ENCODE measurements at regions not wholly inside any gene's neighbourhood (a gene's known extent, or its start where the extent isn't known, plus 50 kb on each side); places are given as distances from the start of the nearest gene placed in this dataset.
"Not testable (repeated sequence)": the region's sequence is repeated elsewhere in the genome, so short reads cannot be mapped to it uniquely, and the experiment has no call there.

DNA sequence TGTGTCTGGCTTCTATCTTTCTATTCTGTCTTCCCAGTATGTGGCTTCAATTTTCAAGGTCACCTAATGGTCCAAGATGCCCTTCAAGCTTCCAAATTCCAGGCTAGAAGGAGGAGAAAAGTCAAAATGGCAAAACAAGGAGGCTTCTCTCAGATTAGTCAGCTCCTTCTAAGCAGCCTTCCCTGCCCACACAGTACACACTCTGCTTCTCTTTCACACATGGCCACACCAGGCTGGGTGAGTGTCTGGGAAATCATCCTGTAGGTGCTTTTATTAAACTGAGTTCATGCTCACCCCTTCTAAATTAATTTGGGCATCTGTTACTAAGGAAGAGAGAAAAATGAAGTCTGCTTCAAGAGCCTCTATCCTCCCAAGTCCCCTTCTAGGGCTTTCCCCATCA is 277.2 kb upstream of the MGAT5 start:
- in situ Hi-C loops (cut with HindIII; ENCODE audit: low sequenced_read_pairs), result no loop called here
- DNase-seq (ENCODE audit: low spot score), result no peak

DNA sequence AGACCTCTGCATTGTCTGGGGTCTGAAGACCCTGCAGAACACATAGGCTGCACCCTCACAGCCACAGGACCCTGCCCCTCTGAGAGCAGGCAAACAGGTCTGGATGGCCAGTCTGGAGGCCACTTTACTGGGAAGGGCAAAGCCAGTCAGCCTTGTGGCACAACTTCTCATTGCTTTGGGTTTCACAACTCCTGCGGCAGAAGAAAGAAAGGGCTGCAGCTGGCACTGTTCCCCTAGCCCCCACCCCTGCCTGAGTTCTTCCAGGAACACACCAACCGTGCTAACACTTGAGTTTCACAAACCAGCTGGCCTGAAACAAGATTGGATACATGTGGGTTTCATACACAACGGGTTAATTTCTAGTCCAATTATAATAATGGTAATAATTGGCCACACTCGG is 276.5 kb upstream of the MGAT5 start:
- in situ Hi-C loops (cut with HindIII; ENCODE audit: low sequenced_read_pairs), result no loop called here
- DNase-seq (ENCODE audit: low spot score), result no peak

DNA sequence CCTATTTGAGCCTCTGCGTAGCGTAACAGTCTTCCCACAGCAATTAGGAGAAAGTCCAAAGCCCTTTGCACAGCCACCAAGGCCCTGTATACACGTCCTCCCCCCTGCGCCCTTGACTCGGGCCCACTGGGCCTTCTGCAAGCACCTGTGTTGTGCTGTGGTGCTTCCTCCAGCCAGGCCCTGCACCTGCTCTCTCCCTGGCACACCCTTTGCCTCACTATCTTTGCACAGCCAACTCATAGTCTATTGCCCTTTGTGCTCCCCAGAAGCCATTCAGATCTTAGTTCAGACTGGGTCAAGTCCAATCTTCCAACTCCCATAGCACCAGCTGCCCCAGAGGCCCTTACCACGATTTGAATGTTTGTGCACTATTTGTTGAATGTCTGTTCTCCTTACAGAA is 271.6 kb upstream of the MGAT5 start:
- DNase-seq (ENCODE audit: low spot score), result no peak
- in situ Hi-C loops (cut with HindIII; ENCODE audit: low sequenced_read_pairs), result no loop called here

DNA sequence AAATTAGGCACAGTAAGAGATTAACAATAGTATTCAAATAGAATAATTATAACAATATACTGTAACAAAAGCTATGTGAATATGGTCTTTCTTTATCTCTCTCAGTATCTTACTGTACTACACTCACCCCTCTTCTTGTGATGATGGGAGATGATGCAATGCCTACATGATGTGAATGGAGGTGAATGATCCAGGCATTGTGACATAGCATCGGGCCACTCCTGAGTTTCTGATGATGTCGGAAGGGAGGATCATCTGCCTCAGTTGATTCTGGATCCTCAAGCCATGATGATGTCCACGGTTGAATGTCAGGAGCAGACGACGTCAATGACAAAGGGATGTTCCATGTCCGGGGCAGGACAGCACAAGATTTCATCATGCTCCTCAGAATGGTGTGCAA is 268.3 kb upstream of the MGAT5 start:
- in situ Hi-C loops (cut with HindIII; ENCODE audit: low sequenced_read_pairs), result no loop called here
- no peak for DNase-seq (ENCODE audit: low spot score)

DNA sequence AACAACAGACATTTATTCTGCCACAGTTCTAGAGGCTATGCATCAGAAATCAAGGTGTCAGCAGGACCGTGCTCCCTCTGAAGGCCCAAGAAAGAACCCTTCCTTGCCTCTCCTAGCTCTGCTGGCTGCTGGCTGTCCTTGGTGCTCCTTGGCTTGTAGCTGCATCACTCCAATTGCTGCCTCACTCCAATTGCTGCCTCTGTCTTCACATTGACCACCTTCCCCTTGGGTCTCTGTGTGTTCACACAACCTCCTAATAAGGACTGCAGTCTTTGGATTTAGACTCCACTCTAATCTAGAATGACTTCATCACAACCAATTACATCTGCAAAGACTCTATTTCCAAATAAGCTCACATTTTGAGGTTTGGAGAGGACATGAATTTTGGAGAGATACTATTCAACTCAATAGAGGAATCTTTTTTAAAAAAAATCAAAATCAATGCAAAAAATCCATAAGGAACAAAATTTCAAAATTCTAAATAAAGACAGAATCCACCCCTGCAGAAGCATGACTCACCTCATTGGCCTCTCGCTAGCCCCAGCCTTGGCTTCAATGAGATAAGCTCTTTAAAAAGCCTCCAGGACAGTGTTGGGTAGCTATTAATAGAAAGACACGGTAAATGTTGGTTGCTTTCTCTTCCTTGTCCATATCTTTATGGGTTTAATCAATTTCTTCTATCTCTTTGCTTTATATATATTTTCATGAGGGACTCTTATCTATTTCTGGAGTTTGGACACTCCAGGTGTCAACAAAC is 267.6 kb upstream of the MGAT5 start:
- peak; percentile 14 for DNase-seq (ENCODE audit: low spot score)
- in situ Hi-C loops (cut with HindIII; ENCODE audit: low sequenced_read_pairs), result no loop called here

DNA sequence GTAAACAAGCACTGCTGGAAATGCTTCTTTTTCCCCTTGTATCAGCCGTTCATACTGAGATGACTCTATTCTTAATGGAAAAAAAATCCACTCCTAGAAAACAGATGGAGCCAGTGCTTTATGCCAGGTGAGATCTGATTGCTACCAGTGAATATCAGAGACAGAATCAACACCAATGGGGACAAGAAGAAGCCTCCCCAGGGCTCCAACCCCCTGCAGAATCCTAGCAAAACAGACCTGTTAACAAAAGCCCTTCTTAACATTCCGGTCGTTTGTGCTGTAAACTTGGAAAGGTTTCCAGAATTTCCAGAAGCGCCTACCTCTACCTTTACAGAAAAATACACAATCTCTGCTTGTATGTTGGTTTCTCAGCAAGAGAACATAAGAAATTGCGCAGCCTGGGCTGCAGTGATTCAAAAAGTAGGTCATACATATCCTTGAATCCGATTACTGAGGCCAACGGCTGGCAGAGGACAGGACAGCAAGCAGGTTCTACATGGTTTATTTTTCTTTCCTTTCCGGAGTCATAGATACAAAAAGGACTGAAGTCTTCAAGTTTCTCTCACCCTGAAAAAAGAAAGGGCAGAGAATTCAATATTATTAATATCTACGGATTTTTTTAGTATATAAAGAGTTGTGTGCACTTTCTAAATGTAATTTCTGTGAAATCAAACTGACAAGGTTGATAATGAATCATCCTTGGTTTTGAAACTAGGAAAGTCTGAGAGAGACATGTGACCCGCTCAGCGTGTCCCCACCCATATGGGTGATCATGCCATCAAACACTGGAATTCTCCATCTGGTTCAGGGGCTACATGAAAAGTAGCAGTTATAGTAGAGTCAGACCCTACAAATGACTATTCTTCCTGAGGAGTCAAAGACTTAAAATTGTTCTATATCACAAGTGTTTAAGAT is 266.7 kb upstream of the MGAT5 start:
- in situ Hi-C loops (cut with HindIII; ENCODE audit: low sequenced_read_pairs), result no loop called here
- peak; percentile 89 for DNase-seq (ENCODE audit: low spot score)

DNA sequence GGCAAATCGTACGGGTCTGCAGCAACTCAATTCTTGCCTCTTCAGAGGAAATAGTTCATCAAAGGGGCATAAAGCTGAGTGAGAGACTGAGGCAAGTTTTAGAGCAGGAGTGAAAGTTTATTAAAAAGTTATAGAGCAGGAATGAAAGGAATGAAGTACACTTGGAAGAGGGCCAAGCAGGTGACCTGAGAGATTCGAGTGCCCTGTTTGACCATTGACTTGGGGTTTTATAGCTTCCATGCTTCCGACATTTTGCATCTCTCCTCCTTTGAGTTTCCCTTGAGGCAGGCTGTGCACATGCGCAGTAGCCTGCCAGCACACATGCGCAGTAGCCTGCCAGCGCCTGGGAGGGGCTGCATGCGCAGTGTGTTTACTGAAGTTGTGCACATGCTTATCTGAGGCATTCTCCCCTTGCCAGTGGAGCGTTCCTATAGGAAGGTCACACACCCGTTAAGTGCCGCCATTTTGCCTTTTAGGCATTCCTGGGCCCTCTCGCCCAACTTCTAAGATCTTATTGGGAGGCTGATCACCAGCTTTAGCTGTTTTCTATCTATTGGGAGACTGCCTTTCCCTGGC is 265.5 kb upstream of the MGAT5 start:
- in situ Hi-C loops (cut with HindIII; ENCODE audit: low sequenced_read_pairs), result no loop called here
- no peak for DNase-seq (ENCODE audit: low spot score)

DNA sequence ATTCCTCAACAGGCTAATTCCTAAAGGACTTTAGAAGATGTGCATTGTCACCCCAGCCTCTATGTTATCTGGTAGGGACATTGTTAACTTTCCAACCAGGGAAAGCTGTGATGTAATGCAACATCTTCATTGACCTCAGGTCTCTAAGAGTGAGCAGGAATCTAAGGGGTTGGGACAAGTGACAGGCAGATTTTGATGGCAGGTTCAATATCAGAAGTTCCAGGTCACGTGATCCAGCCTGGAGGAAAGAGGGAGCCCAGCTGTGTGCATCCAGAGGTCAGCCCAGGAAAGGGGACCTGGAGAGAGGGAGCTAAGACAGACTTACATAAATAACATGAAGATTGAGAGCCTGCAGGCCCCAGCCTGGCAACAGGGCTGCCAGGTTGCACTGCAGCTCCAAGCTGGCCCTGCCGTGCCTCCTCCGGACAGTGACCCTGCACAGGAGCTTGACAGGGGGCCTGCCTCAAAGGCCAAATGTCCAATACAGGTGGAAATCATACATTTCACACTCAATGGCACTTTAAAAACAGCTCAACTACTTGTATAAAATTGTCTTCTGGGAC is 262.2 kb upstream of the MGAT5 start:
- in situ Hi-C loops (cut with HindIII; ENCODE audit: low sequenced_read_pairs), result no loop called here
- peak; percentile 29 for DNase-seq (ENCODE audit: low spot score)

DNA sequence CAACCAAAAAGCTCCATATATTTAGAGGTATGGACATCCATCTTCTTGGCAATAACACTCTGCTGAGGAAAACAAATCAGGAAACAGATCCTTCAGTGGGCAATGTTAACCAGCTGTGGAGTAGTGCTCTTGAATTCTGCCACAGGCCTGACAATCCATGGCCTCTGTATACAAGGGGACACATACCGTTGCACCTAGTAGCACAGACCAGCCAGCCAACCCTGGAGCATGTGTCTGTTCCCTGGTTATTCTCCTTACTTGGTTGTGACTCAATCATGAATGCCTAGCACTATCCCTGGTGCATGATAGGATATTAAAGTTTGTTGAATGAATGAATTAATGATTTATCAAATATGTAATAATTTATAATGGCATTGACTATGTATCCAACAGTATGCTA is 261.4 kb upstream of the MGAT5 start:
- in situ Hi-C loops (cut with HindIII; ENCODE audit: low sequenced_read_pairs), result no loop called here
- peak; percentile 18 for DNase-seq (ENCODE audit: low spot score)

DNA sequence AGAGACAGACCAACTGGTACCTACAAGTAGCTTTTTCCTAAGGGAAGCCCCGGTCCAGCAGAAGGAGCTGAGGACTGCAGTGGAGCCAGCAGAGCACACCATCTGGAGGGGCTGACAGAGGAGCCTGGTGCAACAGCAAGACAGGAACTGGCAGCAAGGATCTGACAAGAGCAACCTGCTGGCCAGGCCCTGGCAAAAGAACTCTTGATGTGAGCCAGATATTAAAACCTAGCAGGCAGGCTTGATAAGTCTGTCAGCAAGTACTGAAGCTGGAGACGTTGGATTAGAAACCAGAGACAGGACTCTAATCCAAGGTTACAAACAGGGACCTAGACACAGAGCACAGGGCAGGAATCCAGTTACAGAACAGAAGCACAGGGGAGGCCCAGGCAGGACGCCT is 260.7 kb upstream of the MGAT5 start:
- peak; percentile 99 for DNase-seq (ENCODE audit: low spot score)
- in situ Hi-C loops (cut with HindIII; ENCODE audit: low sequenced_read_pairs), result no loop called here

DNA sequence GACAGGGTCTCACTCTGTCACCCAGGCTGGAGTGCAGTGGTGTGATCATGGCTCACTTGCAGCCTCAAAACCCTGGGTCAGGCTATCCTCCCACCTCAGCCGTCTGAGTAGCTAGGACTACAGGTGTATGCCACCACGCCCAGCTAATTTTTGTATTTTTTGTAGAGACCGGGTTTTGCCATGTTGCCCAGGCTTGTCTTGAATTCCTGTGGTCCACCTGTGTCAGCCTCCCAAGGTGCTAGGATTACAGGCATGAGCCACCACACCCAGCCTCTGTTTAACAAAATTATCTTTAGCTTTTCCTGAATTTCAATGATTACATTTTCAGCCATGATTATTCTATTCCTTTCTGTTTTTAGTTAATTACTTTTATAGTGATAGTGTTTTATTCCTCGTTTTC is 255.1 kb upstream of the MGAT5 start:
- DNase-seq (ENCODE audit: low spot score); in situ Hi-C loops (cut with HindIII; ENCODE audit: low sequenced_read_pairs): not testable (repeated sequence)

DNA sequence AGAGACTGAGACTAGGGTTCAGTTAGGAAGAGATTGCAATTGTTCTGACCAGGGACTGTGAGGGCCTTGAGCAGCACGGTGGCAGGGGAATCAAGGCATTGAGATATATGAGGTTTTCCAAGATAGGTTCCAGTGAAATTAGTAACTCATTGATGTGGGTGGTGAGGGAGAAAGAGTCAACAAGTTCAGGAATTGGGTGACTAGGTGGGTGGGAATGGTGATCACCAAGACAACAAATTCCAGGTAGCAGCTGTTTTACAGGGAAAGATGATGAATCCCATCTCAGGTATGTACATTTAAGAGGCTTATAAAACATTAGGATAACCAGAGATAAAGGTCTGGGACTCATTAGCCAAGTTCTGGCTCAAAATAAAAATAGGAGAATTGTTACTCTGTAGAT is 251.5 kb upstream of the MGAT5 start:
- DNase-seq (ENCODE audit: low spot score), result no peak
- in situ Hi-C loops (cut with HindIII; ENCODE audit: low sequenced_read_pairs), result no loop called here

DNA sequence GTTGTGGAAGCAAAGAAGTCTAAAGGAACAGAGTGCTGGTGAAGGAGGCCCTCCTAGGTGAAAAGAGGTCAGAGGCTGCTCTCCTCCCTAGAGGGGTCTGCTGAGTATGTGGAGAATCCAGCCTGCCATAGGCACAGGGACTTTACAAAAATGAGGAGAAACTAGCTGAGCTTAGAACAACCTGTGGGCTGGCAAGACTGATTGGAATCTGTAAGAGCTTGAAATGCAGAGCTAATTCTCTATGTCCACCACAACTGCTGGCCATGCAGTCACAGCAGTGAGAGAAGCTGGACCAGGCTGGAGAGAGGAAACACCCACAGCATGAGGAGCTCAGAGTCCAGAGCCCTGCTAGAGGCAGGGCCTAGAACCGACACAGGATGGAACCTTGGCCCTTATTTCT is 251.0 kb upstream of the MGAT5 start:
- DNase-seq (ENCODE audit: low spot score), result no peak
- in situ Hi-C loops (cut with HindIII; ENCODE audit: low sequenced_read_pairs), result no loop called here

DNA sequence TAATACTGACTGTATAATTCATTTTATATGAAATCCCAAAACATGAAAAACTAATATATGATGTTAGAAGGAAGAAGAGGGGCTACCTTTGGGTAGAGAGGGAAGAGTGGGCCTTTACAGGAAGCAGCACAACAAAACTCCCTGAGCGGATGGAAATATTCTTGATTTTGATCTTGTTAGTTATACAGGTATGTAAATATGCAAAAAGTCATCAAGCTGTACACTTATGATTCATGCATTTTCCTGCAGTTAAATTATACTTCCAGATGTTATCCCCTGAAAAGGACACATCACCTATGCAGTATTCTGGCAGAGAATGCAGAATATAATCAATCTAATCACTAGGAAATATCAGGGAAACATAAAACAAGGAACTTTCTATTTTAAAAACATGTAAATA is 249.4 kb upstream of the MGAT5 start:
- in situ Hi-C loops (cut with HindIII; ENCODE audit: low sequenced_read_pairs), result no loop called here
- DNase-seq (ENCODE audit: low spot score), result no peak

DNA sequence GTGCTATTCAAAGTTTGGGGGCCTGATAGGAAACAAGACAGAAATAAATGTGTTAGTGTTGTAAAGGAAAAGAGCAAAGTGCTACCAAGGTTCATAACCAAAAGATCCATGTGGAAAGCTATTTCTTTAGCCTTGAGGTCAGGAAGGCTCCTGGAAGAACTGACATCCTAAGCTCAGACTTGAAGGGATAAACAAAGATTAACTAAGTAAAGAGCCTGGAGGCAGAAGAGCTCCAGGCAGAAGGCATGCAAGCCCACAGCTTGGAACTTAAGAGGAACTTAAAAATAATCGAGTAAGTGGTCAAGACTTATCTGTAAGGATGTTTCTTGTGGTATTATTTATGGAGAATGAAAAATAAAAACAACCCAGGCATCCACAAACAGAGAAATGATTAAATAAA is 245.0 kb upstream of the MGAT5 start:
- in situ Hi-C loops (cut with HindIII; ENCODE audit: low sequenced_read_pairs), result no loop called here
- DNase-seq (ENCODE audit: low spot score), result no peak

DNA sequence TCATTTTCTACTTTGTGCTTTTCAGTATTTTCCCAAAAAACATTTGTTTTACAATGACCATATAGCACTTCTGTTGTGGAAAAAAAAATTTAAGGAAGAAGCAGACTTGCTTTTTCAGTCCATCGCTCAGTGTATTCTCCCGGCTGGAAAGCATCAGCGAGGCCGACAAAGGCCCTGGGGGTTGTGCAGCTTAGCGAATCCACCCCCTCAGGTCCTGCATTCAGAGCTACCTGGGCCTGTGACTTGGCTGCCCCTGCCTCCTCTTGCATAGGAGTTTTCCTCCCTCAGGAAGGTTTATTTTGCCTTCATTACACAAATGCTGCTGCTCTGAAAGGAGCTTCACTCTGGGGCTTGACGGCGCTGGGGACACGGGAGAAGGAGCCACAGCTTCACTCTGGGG is 244.4 kb upstream of the MGAT5 start:
- in situ Hi-C loops (cut with HindIII; ENCODE audit: low sequenced_read_pairs), result no loop called here
- no peak for DNase-seq (ENCODE audit: low spot score)

DNA sequence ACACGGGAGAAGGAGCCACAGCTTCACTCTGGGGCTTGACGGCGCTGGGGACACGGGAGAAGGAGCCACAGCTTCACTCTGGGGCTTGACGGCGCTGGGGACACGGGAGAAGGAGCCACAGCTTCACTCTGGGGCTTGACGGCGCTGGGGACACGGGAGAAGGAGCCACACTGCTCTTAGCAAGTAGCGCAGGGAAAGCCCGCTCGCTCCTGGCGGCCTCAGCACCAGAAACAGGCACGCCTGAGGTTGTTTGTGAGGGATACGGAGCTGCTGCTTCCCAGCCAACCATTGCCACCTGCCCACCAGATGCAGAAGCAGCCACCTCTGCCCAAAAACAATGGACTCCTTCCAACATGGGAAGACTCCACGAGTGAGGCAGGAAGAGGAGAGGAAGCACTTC is 244.0 kb upstream of the MGAT5 start:
- in situ Hi-C loops (cut with HindIII; ENCODE audit: low sequenced_read_pairs); DNase-seq (ENCODE audit: low spot score): not testable (repeated sequence)

DNA sequence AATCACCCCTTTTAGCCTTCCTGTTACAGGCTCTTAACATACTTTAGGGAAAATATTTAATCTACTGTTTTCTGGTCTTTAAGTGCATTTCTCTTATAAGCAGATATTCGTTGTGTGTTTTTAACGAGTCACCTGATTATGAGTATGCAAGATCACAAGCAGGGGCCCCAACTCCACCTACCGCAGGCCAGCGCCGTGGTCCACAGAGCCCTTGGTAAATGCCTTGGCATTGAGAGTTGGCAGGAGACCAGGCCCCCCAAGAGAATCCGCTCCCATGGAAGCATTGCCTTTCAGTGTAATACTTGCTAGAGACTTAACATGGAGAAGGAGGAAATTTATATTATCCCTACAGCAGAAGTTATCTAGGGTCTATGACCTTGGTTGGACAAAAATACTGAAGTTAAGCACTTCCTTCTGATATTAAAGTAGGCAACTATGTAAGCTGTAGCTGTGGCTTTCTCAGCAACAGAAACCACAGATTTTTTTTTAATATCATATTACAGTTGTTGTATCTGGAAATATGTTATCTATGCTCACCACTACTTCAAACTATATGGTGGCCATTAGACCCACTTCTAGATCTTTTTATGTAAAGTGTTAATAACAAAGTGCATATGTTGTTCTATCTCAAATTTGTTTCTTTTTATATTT is 241.8 kb upstream of the MGAT5 start:
- in situ Hi-C loops (cut with HindIII; ENCODE audit: low sequenced_read_pairs), result no loop called here
- DNase-seq (ENCODE audit: low spot score), result no peak

DNA sequence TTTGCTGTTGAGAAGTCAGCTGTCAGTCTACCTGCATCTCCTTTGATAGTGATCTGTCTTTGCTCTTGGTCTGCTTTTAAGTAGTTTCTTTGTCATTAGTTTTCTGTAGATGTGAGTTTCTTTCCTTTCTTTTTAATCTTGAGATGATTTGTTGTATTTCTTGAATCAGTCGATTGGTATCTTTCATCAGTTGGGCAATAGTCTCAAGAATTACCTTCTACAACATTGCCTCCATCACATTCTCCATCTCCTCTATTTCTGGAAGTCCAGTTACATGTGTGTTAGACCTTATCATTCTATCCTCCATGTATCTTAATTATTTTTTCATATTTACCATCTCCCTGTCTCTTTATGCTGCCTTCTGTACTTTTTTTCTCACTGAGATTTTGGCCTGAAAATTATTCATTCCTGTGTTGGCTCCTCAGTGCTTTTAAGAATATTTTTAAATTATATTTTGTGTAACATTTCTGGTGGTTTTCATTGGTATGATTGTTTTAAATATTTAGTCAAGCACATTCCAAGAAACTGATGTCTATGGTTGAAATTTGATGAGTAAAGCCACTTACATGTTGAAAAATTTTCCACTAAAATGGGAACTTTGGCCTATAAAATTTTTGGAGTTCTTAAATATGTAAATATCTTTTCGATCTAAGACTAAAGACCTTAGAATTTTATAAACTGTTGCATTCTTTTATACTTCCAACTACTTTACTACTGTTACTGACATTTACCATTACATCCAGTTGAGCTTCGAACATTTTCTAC is 239.5 kb upstream of the MGAT5 start:
- in situ Hi-C loops (cut with HindIII; ENCODE audit: low sequenced_read_pairs), result no loop called here
- DNase-seq (ENCODE audit: low spot score), result no peak

All from G401 (cell line).